ENCODE measurements at regions not wholly inside any gene's neighbourhood (a gene's known extent, or its start where the extent isn't known, plus 50 kb on each side); places are given as distances from the start of the nearest gene placed in this dataset.
"Not testable (repeated sequence)": the region's sequence is repeated elsewhere in the genome, so short reads cannot be mapped to it uniquely, and the experiment has no call there.

DNA sequence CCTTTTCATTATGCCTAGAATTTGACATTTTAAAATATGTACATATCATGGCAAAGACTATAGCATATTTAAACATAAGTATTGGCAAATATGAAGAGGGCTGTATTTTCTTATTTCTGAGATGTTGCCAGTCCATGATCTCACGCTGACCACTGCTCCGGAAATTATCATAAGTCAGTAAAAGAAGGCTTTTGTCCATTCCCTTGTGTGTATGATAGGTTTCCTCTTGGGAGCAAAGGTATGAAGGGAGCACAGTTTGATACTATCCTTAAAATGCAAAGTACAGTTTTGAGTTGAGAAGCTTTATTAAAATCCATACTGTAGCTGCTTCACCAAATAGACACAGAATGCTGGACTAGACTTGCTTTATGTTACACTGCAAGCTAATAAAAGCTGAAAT lies 52.6 kb upstream of the AGA start:
- Mint-ChIP-seq H3K27me3 (no peaks in the 10 kb centered on the region), H3K36me3 (no peaks in the 10 kb centered on the region), H3K4me1 (peaks cover 0 to 3% (median 0%) of the 10 kb centered on the region in 4 donors), H3K9me3 (peaks cover 0 to 4% (median 0%) of the 10 kb centered on the region in 7 donors), H3K27ac (no peak overlapping the region), H3K4me3 (no peak overlapping the region)
- Histone ChIP-seq H3K4me1 (ENCODE audit: control insufficient read depth, insufficient read depth, low read length, poor library complexity, severe bottlenecking) (no peaks in the 10 kb centered on the region), H3K9me3 (ENCODE audit: control insufficient read depth in 2 of 2, low read length in 2 of 2) (no peaks in the 10 kb centered on the region), H3K27ac (ENCODE audit: insufficient read depth, low read length, poor library complexity, severe bottlenecking) (no peak overlapping the region), H3K27me3 (ENCODE audit: control insufficient read depth, insufficient read depth, low read length) (no peaks in the 10 kb centered on the region), H3K4me3 (ENCODE audit: low read depth, low read length) (no peak overlapping the region), H3K36me3 (ENCODE audit: control insufficient read depth, insufficient read depth, low read length) (no peaks in the 10 kb centered on the region)
- DNase-seq (no peak), ATAC-seq (ENCODE audit: low read depth in 2 of 2) (no peak)

DNA sequence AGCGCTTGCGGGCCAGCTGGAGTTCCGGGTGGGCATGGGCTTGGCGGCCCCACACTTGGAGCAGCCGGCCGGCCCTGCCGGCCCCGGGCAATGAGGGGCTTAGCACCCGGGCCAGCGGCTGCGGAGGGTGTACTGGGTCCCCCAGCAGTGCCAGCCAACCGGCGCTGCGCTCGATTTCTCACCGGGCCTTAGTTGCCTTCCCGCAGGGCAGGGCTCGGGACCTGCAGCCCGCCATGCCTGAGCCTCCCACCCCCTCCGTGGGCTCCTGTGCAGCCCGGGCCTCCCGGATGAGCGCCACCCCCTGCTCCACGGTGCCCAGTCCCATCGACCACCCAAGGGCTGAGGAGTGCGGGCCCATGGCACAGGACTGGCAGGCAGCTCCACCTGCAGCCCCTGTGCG lies 53.4 kb upstream of the AGA start:
- H3K4me3 ChIP-seq (ENCODE audit: low read depth, low read length); DNase-seq; H3K36me3 ChIP-seq (ENCODE audit: control insufficient read depth, insufficient read depth, low read length); H3K27ac Mint-ChIP-seq; H3K4me1 Mint-ChIP-seq; H3K36me3 Mint-ChIP-seq; H3K27me3 Mint-ChIP-seq; H3K4me1 ChIP-seq (ENCODE audit: control insufficient read depth, insufficient read depth, low read length, poor library complexity, severe bottlenecking); ATAC-seq (ENCODE audit: low read depth in 2 of 2); H3K27ac ChIP-seq (ENCODE audit: insufficient read depth, low read length, poor library complexity, severe bottlenecking); H3K9me3 ChIP-seq (ENCODE audit: control insufficient read depth in 2 of 2, low read length in 2 of 2); H3K9me3 Mint-ChIP-seq; H3K27me3 ChIP-seq (ENCODE audit: control insufficient read depth, insufficient read depth, low read length); H3K4me3 Mint-ChIP-seq: not testable (repeated sequence)

DNA sequence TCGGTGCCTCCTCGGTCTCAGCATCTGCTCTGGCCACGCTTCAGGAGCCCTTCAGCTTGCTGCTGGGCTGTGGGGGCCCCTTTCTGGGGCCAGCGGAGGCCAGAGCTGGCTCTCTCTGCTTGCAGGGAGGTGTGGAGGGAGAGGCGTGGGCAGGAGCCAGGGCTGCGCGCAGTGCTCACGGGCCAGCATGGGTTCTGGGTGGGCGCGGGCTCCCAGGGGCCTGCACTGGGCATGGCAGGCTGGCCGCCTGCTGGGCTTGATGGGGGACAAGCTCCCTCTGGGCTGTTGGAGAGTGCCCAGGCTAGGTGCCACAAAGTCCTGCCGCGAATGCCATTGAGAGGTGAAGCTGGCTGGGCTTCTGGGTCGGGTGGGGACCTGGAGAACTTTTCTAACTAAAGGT lies 57.3 kb upstream of the AGA start:
- peaks cover 0 to 8% (median 0%) of the 10 kb centered on the region in 7 donors for H3K9me3 Mint-ChIP-seq
- H3K4me3 ChIP-seq (ENCODE audit: low read depth, low read length) = no peak overlapping the region
- DNase-seq (no peak), ATAC-seq (ENCODE audit: low read depth in 2 of 2) (no peak)
- no peaks in the 10 kb centered on the region for H3K36me3 Mint-ChIP-seq
- H3K27me3 Mint-ChIP-seq = no peaks in the 10 kb centered on the region
- no peak overlapping the region for H3K4me3 Mint-ChIP-seq
- no peaks in the 10 kb centered on the region for H3K27me3 ChIP-seq (ENCODE audit: control insufficient read depth, insufficient read depth, low read length)
- no peaks in the 10 kb centered on the region for H3K36me3 ChIP-seq (ENCODE audit: control insufficient read depth, insufficient read depth, low read length)
- no peaks in the 10 kb centered on the region for H3K9me3 ChIP-seq (ENCODE audit: control insufficient read depth in 2 of 2, low read length in 2 of 2)
- H3K4me1 ChIP-seq (ENCODE audit: control insufficient read depth, insufficient read depth, low read length, poor library complexity, severe bottlenecking) = no peaks in the 10 kb centered on the region
- H3K27ac ChIP-seq (ENCODE audit: insufficient read depth, low read length, poor library complexity, severe bottlenecking) = no peak overlapping the region
- peaks cover 7 to 11% (median 9%) of the 10 kb centered on the region in 4 donors for H3K4me1 Mint-ChIP-seq
- H3K27ac Mint-ChIP-seq = no peak overlapping the region

DNA sequence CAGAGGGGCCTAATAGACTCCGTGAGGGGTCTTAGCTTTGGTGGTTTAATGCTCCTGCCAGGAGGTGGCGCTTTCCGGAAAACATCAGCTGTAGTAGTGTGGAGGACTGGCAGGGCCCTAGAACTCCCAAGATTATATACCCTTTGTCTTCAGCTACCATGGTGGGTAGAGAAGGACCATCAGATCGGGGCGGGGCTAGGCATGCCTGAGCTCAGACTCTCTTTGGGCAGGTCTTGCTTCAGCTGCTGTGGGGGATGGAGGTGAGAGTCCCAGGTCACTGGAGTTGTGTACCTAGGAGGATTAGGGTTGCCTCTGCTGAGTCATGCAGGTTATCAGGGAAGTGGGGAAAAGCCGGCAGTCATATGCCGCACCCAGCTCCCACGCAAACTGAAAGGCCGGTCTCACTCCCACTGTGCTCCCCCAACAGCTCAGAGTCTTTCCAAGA lies 63.0 kb upstream of the AGA start:
- Mint-ChIP-seq H3K9me3 (peaks cover 0 to 8% (median 0%) of the 10 kb centered on the region in 7 donors), H3K4me3 (no peak overlapping the region), H3K4me1 (peaks cover 7 to 17% (median 12%) of the 10 kb centered on the region in 4 donors), H3K36me3 (peaks cover 4% of the 10 kb centered on the region), H3K27ac (no peak overlapping the region), H3K27me3 (peaks cover 5% of the 10 kb centered on the region)
- H3K36me3 ChIP-seq (ENCODE audit: control insufficient read depth, insufficient read depth, low read length) = no peaks in the 10 kb centered on the region
- H3K4me3 ChIP-seq (ENCODE audit: low read depth, low read length) = no peak overlapping the region
- no peak overlapping the region for H3K27ac ChIP-seq (ENCODE audit: insufficient read depth, low read length, poor library complexity, severe bottlenecking)
- no peaks in the 10 kb centered on the region for H3K9me3 ChIP-seq (ENCODE audit: control insufficient read depth in 2 of 2, low read length in 2 of 2)
- H3K4me1 ChIP-seq (ENCODE audit: control insufficient read depth, insufficient read depth, low read length, poor library complexity, severe bottlenecking) = no peaks in the 10 kb centered on the region
- H3K27me3 ChIP-seq (ENCODE audit: control insufficient read depth, insufficient read depth, low read length) = no peaks in the 10 kb centered on the region
- ATAC-seq (ENCODE audit: low read depth in 2 of 2) (no peak), DNase-seq (no peak)

DNA sequence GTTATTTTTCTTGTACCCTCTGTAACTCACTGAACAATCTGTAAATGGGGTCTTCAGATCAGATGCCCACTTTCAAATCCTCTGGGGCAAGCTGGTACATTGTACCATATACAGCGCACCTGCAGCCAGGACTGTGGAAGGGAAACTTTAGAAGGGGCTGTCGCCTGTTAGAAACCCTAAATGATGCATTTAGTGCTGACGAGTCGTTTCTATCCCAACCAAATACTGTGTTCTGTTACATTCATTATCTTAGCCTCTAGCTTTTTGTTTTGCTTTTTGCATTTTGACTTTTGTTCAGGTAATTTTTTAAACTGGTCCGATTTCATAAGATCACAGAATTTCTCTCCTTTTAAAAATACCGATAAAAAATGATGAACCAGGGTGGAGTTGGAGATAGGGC lies 66.4 kb upstream of the AGA start:
- H3K27ac ChIP-seq (ENCODE audit: insufficient read depth, low read length, poor library complexity, severe bottlenecking) = no peak overlapping the region
- Mint-ChIP-seq H3K4me3 (no peak overlapping the region), H3K4me1 (peaks cover 0 to 7% (median 3%) of the 10 kb centered on the region in 4 donors), H3K9me3 (peaks cover 0 to 3% (median 0%) of the 10 kb centered on the region in 7 donors), H3K27me3 (peaks cover 9% of the 10 kb centered on the region), H3K36me3 (peaks cover 4% of the 10 kb centered on the region), H3K27ac (no peak overlapping the region)
- no peak overlapping the region for H3K4me3 ChIP-seq (ENCODE audit: low read depth, low read length)
- no peaks in the 10 kb centered on the region for H3K9me3 ChIP-seq (ENCODE audit: control insufficient read depth in 2 of 2, low read length in 2 of 2)
- no peaks in the 10 kb centered on the region for H3K36me3 ChIP-seq (ENCODE audit: control insufficient read depth, insufficient read depth, low read length)
- H3K4me1 ChIP-seq (ENCODE audit: control insufficient read depth, insufficient read depth, low read length, poor library complexity, severe bottlenecking) = no peaks in the 10 kb centered on the region
- ATAC-seq (ENCODE audit: low read depth in 2 of 2) (no peak), DNase-seq (no peak)
- H3K27me3 ChIP-seq (ENCODE audit: control insufficient read depth, insufficient read depth, low read length) = no peaks in the 10 kb centered on the region

DNA sequence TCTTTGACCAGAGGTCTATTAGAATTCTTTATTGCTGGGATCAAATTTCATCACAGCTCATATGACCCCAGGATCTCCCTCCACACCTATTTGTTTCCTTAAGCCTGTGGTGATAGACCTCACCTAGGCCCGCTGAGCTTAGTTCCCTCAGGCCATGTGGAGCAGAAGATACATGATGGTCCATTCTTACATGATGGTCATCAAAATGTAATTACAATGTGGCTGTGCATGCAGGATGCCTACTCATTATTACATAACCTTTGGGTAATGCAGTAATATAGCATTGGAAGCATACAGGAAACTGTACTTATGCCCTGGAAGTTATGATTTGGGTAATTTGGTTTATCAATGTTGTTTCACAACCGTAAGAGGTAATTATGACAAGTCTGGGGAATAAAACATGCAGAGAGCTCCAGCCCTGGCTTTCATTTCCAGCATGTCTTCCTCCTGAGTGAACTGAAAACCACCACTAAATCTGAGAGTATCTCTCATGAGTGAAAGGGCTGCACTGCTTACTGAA lies 67.0 kb upstream of the AGA start:
- no peak overlapping the region for H3K27ac Mint-ChIP-seq
- H3K4me1 Mint-ChIP-seq = peaks cover 0 to 6% (median 3%) of the 10 kb centered on the region in 4 donors
- Histone ChIP-seq H3K4me1 (ENCODE audit: control insufficient read depth, insufficient read depth, low read length, poor library complexity, severe bottlenecking) (no peaks in the 10 kb centered on the region), H3K27ac (ENCODE audit: insufficient read depth, low read length, poor library complexity, severe bottlenecking) (no peak overlapping the region), H3K9me3 (ENCODE audit: control insufficient read depth in 2 of 2, low read length in 2 of 2) (no peaks in the 10 kb centered on the region), H3K36me3 (ENCODE audit: control insufficient read depth, insufficient read depth, low read length) (no peaks in the 10 kb centered on the region), H3K27me3 (ENCODE audit: control insufficient read depth, insufficient read depth, low read length) (no peaks in the 10 kb centered on the region), H3K4me3 (ENCODE audit: low read depth, low read length) (no peak overlapping the region)
- H3K4me3 Mint-ChIP-seq = no peak overlapping the region
- H3K27me3 Mint-ChIP-seq = peaks cover 9% of the 10 kb centered on the region
- ATAC-seq (ENCODE audit: low read depth in 2 of 2) (no peak), DNase-seq (no peak)
- H3K36me3 Mint-ChIP-seq = peaks cover 4% of the 10 kb centered on the region
- H3K9me3 Mint-ChIP-seq = peaks cover 0 to 3% (median 0%) of the 10 kb centered on the region in 7 donors

DNA sequence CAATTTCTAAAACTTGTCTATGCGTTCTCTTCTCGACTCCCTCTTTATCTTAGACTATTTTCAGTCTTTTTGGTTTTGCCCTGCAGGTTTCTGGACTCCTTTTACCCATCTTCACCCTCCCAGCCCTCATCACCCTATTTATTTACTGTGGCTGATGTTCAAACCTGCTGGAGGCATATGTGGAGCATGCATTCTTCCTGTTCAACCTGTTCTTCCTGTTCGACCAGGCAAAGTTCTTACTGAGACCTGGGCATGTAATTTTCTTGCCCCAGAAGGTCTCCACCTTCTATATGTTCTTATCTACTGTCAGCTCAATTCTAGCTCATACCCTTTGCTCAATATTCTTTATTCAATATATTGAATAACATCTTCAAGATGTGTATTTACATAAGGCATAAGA lies 69.4 kb upstream of the AGA start:
- Mint-ChIP-seq H3K27me3 (peaks cover 9% of the 10 kb centered on the region), H3K9me3 (peaks cover 0 to 3% (median 0%) of the 10 kb centered on the region in 7 donors), H3K4me3 (no peak overlapping the region), H3K36me3 (no peaks in the 10 kb centered on the region), H3K4me1 (peaks cover 0 to 4% (median 0%) of the 10 kb centered on the region in 4 donors), H3K27ac (no peak overlapping the region)
- H3K9me3 ChIP-seq (ENCODE audit: control insufficient read depth in 2 of 2, low read length in 2 of 2) = no peaks in the 10 kb centered on the region
- no peak for ATAC-seq (ENCODE audit: low read depth in 2 of 2)
- H3K4me1 ChIP-seq (ENCODE audit: control insufficient read depth, insufficient read depth, low read length, poor library complexity, severe bottlenecking) = no peaks in the 10 kb centered on the region
- H3K36me3 ChIP-seq (ENCODE audit: control insufficient read depth, insufficient read depth, low read length) = no peaks in the 10 kb centered on the region
- DNase-seq = no peak
- H3K27me3 ChIP-seq (ENCODE audit: control insufficient read depth, insufficient read depth, low read length) = no peaks in the 10 kb centered on the region
- H3K4me3 ChIP-seq (ENCODE audit: low read depth, low read length) = no peak overlapping the region
- no peak overlapping the region for H3K27ac ChIP-seq (ENCODE audit: insufficient read depth, low read length, poor library complexity, severe bottlenecking)

DNA sequence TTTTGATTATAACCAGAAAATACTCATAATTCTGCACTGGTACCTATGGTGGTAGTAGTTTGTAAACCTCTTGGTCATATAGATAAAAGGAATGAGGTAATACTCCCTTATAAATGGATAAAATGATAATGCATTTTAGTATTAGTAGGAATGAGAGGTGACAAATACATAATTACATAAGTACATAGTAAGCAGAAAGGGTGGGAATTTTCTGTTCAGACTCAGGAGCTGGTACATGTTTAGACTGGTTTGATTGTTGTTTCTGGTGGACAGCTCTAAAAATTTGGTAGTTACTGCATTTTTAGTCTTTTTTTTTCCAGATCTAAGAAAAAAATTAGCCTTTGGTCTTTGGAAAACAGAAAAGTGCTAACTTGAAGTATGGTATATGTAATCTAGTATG lies 70.4 kb upstream of the AGA start:
- Mint-ChIP-seq H3K9me3 (peaks cover 0 to 3% (median 0%) of the 10 kb centered on the region in 7 donors), H3K4me1 (peaks cover 0 to 4% (median 0%) of the 10 kb centered on the region in 4 donors), H3K4me3 (no peak overlapping the region), H3K27ac (no peak overlapping the region), H3K27me3 (peaks cover 9% of the 10 kb centered on the region), H3K36me3 (no peaks in the 10 kb centered on the region)
- ATAC-seq (ENCODE audit: low read depth in 2 of 2) = no peak
- no peaks in the 10 kb centered on the region for H3K4me1 ChIP-seq (ENCODE audit: control insufficient read depth, insufficient read depth, low read length, poor library complexity, severe bottlenecking)
- H3K9me3 ChIP-seq (ENCODE audit: control insufficient read depth in 2 of 2, low read length in 2 of 2) = no peaks in the 10 kb centered on the region
- H3K36me3 ChIP-seq (ENCODE audit: control insufficient read depth, insufficient read depth, low read length) = no peaks in the 10 kb centered on the region
- H3K27me3 ChIP-seq (ENCODE audit: control insufficient read depth, insufficient read depth, low read length) = no peaks in the 10 kb centered on the region
- no peak overlapping the region for H3K4me3 ChIP-seq (ENCODE audit: low read depth, low read length)
- H3K27ac ChIP-seq (ENCODE audit: insufficient read depth, low read length, poor library complexity, severe bottlenecking) = no peak overlapping the region
- no peak for DNase-seq
